Calu3 (cell line): ENCODE measurements at regions not wholly inside any gene's neighbourhood (a gene's known extent, or its start where the extent isn't known, plus 50 kb on each side); places are given as distances from the start of the nearest gene placed in this dataset.

Experiments used
- BruUV-seq: library from RNA; stranded (reverse); fragments of 400-500 nt; replicated peaks from 2 replicates; lab custom pipeline; 2021; lab: Mats Ljungman, UMichigan
- CTCF ChIA-PET: fragments of 300-600 bp; sonication (Branson Sonifier 250); formaldehyde crosslinking; loops from one replicate; lab custom pipeline; 2022; ENCODE audit warnings: antibody characterized with exemption; lab: Charles Lee
- DNase-seq: peaks from one replicate; pipeline ENCODE4 v3.0.0; 2022
- H3K27ac Mint-ChIP-seq: one replicate; pipeline ENCODE4 v1.8.0; 2022; ENCODE audit warnings: mixed read lengths; ENCODE audit not compliant: unreplicated experiment
- H3K27me3 Mint-ChIP-seq: one replicate; pipeline ENCODE4 v1.8.0; 2022; ENCODE audit warnings: mixed read lengths; ENCODE audit not compliant: unreplicated experiment
- H3K36me3 Mint-ChIP-seq: one replicate; pipeline ENCODE4 v1.8.0; 2022; ENCODE audit warnings: mild to moderate bottlenecking, moderate library complexity, mixed read lengths; ENCODE audit not compliant: insufficient read depth, unreplicated experiment
- H3K4me1 Mint-ChIP-seq: one replicate; pipeline ENCODE4 v1.8.0; 2022; ENCODE audit warnings: mild to moderate bottlenecking, low read depth, mixed read lengths; ENCODE audit not compliant: unreplicated experiment
- H3K4me3 Mint-ChIP-seq: one replicate; pipeline ENCODE4 v1.8.0; 2022; ENCODE audit warnings: mild to moderate bottlenecking, low read depth, moderate library complexity, mixed read lengths; ENCODE audit not compliant: unreplicated experiment
- H3K9me3 Mint-ChIP-seq: one replicate; pipeline ENCODE4 v1.8.0; 2022; ENCODE audit warnings: low read depth, mixed read lengths; ENCODE audit not compliant: unreplicated experiment
- CTCF ChIP-seq: fragments of 200-600 bp; IDR thresholded peaks from one replicate; pipeline ENCODE4 v1.8.0; 2022; ENCODE audit warnings: antibody characterized with exemption; ENCODE audit not compliant: unreplicated experiment
- intact Hi-C: fragments of 100-400 bp; cut with micrococcal nuclease; formaldehyde crosslinking; loops from one replicate; pipeline ENCODE4 v1.10.0; 2022; ENCODE audit not compliant: unreplicated experiment

- H3K27ac Mint-ChIP-seq: no peak overlapping the region
- no peaks in the 10 kb centered on the region for H3K4me1 Mint-ChIP-seq
- intact Hi-C loops: no loop called here
- CTCF ChIA-PET: no interaction called here
- H3K27me3 Mint-ChIP-seq: no peaks in the 10 kb centered on the region
- H3K9me3 Mint-ChIP-seq: no peaks in the 10 kb centered on the region
- BruUV-seq: no TSS peak
- TF ChIP-seq CTCF: no peak
- no peak for DNase-seq
- no peaks in the 10 kb centered on the region for H3K36me3 Mint-ChIP-seq
- no peak overlapping the region for H3K4me3 Mint-ChIP-seq
Observed at GRCh38 chrX:27039332-27039731, 423.8 kb downstream of the PPP4R3C start.

- Mint-ChIP-seq H3K27ac (no peak overlapping the region), H3K9me3 (peaks cover 5% of the 10 kb centered on the region), H3K36me3 (no peaks in the 10 kb centered on the region), H3K4me1 (no peaks in the 10 kb centered on the region), H3K27me3 (no peaks in the 10 kb centered on the region), H3K4me3 (no peak overlapping the region)
- CTCF ChIA-PET: no interaction called here
- TF ChIP-seq CTCF: no peak
- no peak for DNase-seq
- no TSS peak for BruUV-seq
- intact Hi-C loops: no loop called here
Observed at GRCh38 chrX:27008486-27008885, 454.7 kb downstream of the PPP4R3C start.

- no peak for DNase-seq
- no peak overlapping the region for H3K27ac Mint-ChIP-seq
- H3K4me3 Mint-ChIP-seq: no peak overlapping the region
- H3K4me1 Mint-ChIP-seq: no peaks in the 10 kb centered on the region
- intact Hi-C loops: loop anchor here (5.0 kb wide), 1 partner anchor 42 kb away; no protein-coding TSS in a partner anchor
- H3K27me3 Mint-ChIP-seq: no peaks in the 10 kb centered on the region
- BruUV-seq: no TSS peak
- CTCF ChIA-PET: no interaction called here
- no peaks in the 10 kb centered on the region for H3K36me3 Mint-ChIP-seq
- peaks cover 6% of the 10 kb centered on the region for H3K9me3 Mint-ChIP-seq
- TF ChIP-seq CTCF: no peak
Observed at GRCh38 chrX:26999634-27000033, 463.5 kb downstream of the PPP4R3C start.

GRCh38 chrX:26958261-26958660 is 504.9 kb downstream of the PPP4R3C start:
- TF ChIP-seq CTCF: no peak
- DNase-seq: no peak
- intact Hi-C loops: loop anchor here (5.0 kb wide), 1 partner anchor 39 kb away; no protein-coding TSS in a partner anchor
- Mint-ChIP-seq H3K27ac (no peak overlapping the region), H3K4me1 (peaks cover 9% of the 10 kb centered on the region), H3K27me3 (no peaks in the 10 kb centered on the region), H3K4me3 (no peak overlapping the region), H3K36me3 (no peaks in the 10 kb centered on the region), H3K9me3 (no peaks in the 10 kb centered on the region)
- BruUV-seq: no TSS peak
- CTCF ChIA-PET: no interaction called here
